Muscle of leg (tissue), 3 donors: ENCODE measurements at regions not wholly inside any gene's neighbourhood (a gene's known extent, or its start where the extent isn't known, plus 50 kb on each side); places are given as distances from the start of the nearest gene placed in this dataset.

Experiments
- DNase-seq: peaks from one replicate; pipeline ENCODE4 v3.0.0; 2013
- H3K27ac ChIP-seq: one replicate; pipeline ENCODE4 v1.5.1; 2013; ENCODE audit warnings: mild to moderate bottlenecking, low read length, control low read depth
- H3K27me3 ChIP-seq: one replicate; pipeline ENCODE4 v1.6.1; 2013; ENCODE audit warnings: low read length; ENCODE audit not compliant: control insufficient read depth, insufficient read depth
- H3K36me3 ChIP-seq: one replicate; pipeline ENCODE4 v1.6.1; 2013; ENCODE audit warnings: low read length; ENCODE audit not compliant: control insufficient read depth, insufficient read depth
- H3K4me1 ChIP-seq: one replicate; pipeline ENCODE4 v1.6.1; 2013; ENCODE audit warnings: low read length; ENCODE audit not compliant: control insufficient read depth, insufficient read depth
- H3K4me3 ChIP-seq: one replicate; pipeline ENCODE4 v1.5.1; 2013; ENCODE audit warnings: low read length, control low read depth
- H3K9me3 ChIP-seq: replicated peaks from 2 replicates; pipeline ENCODE4 v1.6.1; 2013; ENCODE audit warnings: low read depth, low read length; ENCODE audit not compliant: control insufficient read depth
- WGBS: methylation state at CpG from one replicate; pipeline ENCODE4 v1.1.5; 2013; ENCODE audit warnings: missing lambda C conversion rate; ENCODE audit not compliant: insufficient coverage; 5-methylcytosine and 5-hydroxymethylcytosine counted together

DNA sequence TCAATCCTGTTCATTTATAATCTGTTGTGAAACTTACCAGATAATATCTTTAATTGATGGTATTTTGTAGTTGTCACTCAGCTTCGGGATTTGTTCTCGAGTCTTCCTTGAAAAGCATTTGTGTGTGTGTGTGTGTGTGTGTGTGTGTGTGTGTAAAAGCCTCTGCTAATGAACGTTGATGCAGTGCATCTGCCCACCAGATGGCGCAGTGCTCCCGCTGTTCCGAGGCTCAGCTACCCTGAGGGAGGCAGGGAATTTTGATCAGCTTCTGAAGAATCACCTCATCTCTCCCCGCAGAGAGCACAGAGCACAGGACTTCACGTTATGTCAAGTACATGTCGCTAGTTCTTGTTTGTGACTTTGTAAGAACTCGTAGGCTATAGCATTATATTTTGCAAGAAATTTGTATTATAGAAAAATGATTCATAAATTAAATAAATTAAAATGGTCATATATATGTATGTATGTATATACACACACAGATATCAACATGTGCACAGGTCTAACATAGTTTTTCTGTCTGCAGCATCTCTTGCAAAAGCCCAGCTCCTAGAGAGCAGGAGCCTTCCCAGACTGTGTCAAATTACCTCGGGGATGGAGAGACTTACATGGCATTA is 316.7 kb upstream of the IGFBP7 start:
- DNase-seq: peak; percentile 80
- WGBS: 0% methylated on average over 2 of the region's 11 CpGs
- H3K4me1 ChIP-seq: no peaks in the 10 kb centered on the region
- peaks cover 3% of the 10 kb centered on the region for H3K27me3 ChIP-seq
- no peaks in the 10 kb centered on the region for H3K9me3 ChIP-seq
- H3K27ac ChIP-seq: no peak overlapping the region
- H3K4me3 ChIP-seq: no peak overlapping the region
- H3K36me3 ChIP-seq: no peaks in the 10 kb centered on the region

DNA sequence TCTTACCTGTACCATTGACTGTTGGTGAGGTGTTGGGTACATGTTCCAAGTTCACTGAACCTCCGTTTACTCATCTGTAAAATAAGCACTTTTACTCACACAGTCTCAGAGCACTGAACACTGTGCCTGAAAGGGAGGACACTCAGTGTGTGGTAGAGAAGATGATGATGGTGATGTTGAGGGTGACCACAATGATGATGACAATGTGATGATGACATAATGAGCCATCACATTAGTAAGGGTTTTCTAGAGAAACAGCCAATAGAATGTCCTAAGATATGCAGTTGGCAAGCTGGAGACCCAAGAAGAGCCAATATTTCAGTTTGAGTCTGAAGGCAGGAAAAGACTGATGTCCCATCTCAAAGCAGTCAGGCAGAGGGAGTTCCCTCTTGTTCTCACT is 315.4 kb upstream of the IGFBP7 start:
- DNase-seq: no peak
- no peaks in the 10 kb centered on the region for H3K4me1 ChIP-seq
- H3K4me3 ChIP-seq: no peak overlapping the region
- WGBS: no CpG with 5 or more reads among the region's 1 CpG
- H3K9me3 ChIP-seq: no peaks in the 10 kb centered on the region
- no peak overlapping the region for H3K27ac ChIP-seq
- peaks cover 3% of the 10 kb centered on the region for H3K27me3 ChIP-seq
- no peaks in the 10 kb centered on the region for H3K36me3 ChIP-seq

DNA sequence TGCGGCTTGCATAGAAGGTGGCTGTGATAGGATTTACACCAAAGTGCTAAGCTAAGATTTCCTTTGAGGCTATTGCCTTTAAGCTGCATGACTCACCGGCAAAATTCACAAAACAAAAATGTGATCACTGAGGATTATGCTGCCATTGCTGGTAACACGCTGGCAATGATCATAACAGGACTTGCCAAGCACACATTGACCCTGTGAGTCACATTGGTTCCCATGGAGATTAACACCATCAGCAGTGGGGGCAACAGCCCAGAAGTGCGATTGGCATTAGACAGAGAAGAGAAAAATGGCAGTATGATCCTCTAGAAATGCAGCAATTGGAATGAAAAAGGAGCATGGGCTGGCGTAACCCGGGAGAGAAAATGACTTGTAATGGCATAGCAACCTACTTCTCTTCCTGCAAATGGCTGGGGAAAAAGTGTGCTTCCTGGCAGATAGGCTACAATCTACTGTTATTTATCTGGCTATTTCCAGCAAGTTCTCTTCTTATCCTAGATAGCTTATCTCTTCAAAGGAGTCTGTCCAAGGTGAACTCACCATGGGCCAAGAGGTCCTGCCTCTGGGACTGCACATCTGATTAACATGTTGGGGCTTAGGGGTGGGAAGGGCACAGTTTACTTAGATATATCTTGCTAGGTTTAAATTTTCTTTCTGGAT is 314.2 kb upstream of the IGFBP7 start:
- WGBS: 67% methylated on average over 6 of the region's 6 CpGs
- Histone ChIP-seq H3K4me1 (no peaks in the 10 kb centered on the region), H3K27me3 (peaks cover 3% of the 10 kb centered on the region), H3K36me3 (no peaks in the 10 kb centered on the region), H3K9me3 (no peaks in the 10 kb centered on the region), H3K27ac (no peak overlapping the region), H3K4me3 (no peak overlapping the region)
- no peak for DNase-seq

DNA sequence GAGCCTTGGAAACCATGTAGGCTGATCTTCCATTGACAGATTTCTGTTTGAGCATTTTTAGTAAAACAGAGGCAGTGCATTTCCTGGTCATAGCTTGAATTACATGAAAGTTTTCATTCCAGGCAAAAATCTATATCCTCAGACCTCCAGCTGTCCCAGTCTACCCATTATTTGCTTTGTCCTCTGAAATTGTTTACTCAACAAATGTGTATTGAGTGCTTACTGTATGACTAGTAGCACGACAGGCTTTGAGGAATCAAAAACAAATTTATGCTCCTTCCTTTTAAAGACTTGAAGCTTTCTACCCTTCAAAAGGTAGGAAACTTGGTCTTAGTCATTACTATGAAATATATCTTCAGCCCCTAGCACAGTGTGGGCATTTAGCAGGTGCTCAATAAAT is 307.9 kb upstream of the IGFBP7 start:
- Histone ChIP-seq H3K9me3 (no peaks in the 10 kb centered on the region), H3K4me3 (no peak overlapping the region), H3K4me1 (no peaks in the 10 kb centered on the region), H3K27me3 (no peaks in the 10 kb centered on the region), H3K27ac (no peak overlapping the region), H3K36me3 (no peaks in the 10 kb centered on the region)
- no peak for DNase-seq
- no CpG with 5 or more reads among the region's 1 CpG for WGBS

DNA sequence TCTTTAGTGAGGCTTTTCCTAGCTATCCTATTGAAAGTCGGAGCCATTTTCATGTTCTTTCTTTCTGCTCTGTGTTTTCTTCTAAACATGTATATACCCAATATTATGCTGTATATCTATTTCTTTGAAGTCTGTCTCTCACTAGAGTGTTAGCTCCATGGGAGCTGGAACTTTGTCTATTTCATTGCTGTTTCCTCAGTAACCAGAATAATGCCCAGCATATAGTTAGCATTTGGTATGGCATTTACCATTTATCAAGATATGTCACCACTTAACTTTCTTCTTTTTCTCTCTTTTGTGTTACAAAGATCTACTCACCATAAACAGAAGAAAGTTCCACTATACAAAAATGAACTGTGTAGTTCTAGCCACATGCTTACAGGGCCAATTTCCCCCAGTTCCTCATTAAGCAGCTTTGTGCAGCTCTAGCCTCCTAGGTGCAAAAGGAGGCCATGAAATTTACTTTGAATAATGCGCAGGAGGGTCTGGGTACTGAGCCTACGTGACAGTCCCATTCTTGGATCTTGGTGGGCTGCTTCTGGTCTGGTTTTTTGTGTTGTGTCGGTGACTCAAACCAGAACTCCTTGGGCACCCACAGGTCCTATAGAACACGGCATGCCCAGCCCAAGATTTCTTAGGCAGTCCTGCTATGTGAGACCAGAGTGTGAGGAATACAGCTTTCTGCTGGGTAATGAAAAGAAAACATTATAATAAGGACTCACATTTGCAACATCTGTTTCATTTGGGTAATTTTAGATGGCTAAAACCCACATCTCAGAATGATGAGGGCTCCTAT is 302.3 kb upstream of the IGFBP7 start:
- Histone ChIP-seq H3K9me3 (no peaks in the 10 kb centered on the region), H3K4me1 (no peaks in the 10 kb centered on the region), H3K36me3 (no peaks in the 10 kb centered on the region), H3K27me3 (no peaks in the 10 kb centered on the region), H3K27ac (no peak overlapping the region), H3K4me3 (no peak overlapping the region)
- 90% methylated on average over 2 of the region's 5 CpGs for WGBS
- DNase-seq: no peak

- 39% methylated on average over 5 of the region's 5 CpGs for WGBS
- H3K4me1 ChIP-seq: no peaks in the 10 kb centered on the region
Observed at GRCh38 chr4:57410331-57411052, 300.3 kb upstream of the IGFBP7 start.

DNA sequence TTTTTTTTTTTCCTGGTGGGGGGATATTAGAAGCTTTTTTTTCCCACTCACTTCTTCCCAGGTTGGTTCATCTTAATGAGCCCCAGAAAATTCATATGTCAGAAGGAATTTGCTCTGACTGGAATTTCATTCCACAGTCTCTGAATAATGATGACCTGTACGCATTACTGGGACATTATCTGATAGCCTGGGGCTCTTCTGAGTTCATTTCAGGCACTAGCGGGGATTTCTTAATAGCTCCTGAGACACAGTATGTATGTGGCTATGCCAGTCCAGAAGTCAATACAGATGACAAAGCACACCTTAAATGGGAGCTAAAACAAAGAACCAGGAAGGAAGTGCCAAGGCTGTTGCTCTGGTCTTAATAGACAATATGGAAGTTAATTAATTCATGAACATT is 295.2 kb upstream of the IGFBP7 start:
- H3K4me3 ChIP-seq: no peak overlapping the region
- no peaks in the 10 kb centered on the region for H3K27me3 ChIP-seq
- DNase-seq: no peak
- H3K9me3 ChIP-seq: no peaks in the 10 kb centered on the region
- no peaks in the 10 kb centered on the region for H3K4me1 ChIP-seq
- H3K27ac ChIP-seq: no peak overlapping the region
- no peaks in the 10 kb centered on the region for H3K36me3 ChIP-seq
- WGBS: 81% methylated on average over 2 of the region's 2 CpGs

More at GRCh38 chr4:57410331-57411052, 300.3 kb upstream of the IGFBP7 start:
- H3K9me3 ChIP-seq: no peaks in the 10 kb centered on the region
- DNase-seq: peak; percentile 59
- H3K36me3 ChIP-seq: no peaks in the 10 kb centered on the region
- no peak overlapping the region for H3K27ac ChIP-seq
- no peaks in the 10 kb centered on the region for H3K27me3 ChIP-seq
- H3K4me3 ChIP-seq: no peak overlapping the region

- Histone ChIP-seq H3K9me3 (no peaks in the 10 kb centered on the region), H3K4me3 (no peak overlapping the region), H3K27me3 (no peaks in the 10 kb centered on the region), H3K27ac (no peak overlapping the region), H3K36me3 (no peaks in the 10 kb centered on the region), H3K4me1 (no peaks in the 10 kb centered on the region)
- WGBS: 40% methylated on average over 3 of the region's 4 CpGs
- DNase-seq: no peak
Observed at GRCh38 chr4:57404483-57404882, 294.3 kb upstream of the IGFBP7 start.

GRCh38 chr4:57403591-57403990 is 293.4 kb upstream of the IGFBP7 start:
- no peak overlapping the region for H3K4me3 ChIP-seq
- 75% methylated on average over 2 of the region's 2 CpGs for WGBS
- no peak for DNase-seq

GRCh38 chr4:57401586-57401985 is 291.4 kb upstream of the IGFBP7 start:
- DNase-seq: no peak
- H3K4me1 ChIP-seq: peaks cover 3% of the 10 kb centered on the region
- H3K9me3 ChIP-seq: no peaks in the 10 kb centered on the region
- no peaks in the 10 kb centered on the region for H3K27me3 ChIP-seq
- no peak overlapping the region for H3K27ac ChIP-seq
- H3K36me3 ChIP-seq: no peaks in the 10 kb centered on the region
- H3K4me3 ChIP-seq: no peak overlapping the region
- 100% methylated on average over 1 of the region's 4 CpGs for WGBS

More at GRCh38 chr4:57403591-57403990, 293.4 kb upstream of the IGFBP7 start:
- H3K27ac ChIP-seq: no peak overlapping the region
- H3K36me3 ChIP-seq: no peaks in the 10 kb centered on the region
- H3K27me3 ChIP-seq: no peaks in the 10 kb centered on the region
- H3K4me1 ChIP-seq: no peaks in the 10 kb centered on the region
- no peaks in the 10 kb centered on the region for H3K9me3 ChIP-seq
